Lower lobe of right lung (tissue), 2 donors: ENCODE measurements at regions not wholly inside any gene's neighbourhood (a gene's known extent, or its start where the extent isn't known, plus 50 kb on each side); places are given as distances from the start of the nearest gene placed in this dataset.

Experiments used
- ATAC-seq, 2 donors: fragments of 200-7000 bp; cut with Tn5 transposase; one replicate each; pipeline ENCODE4 v1.9.1; 2020 to 2022; ENCODE audit warnings: mild to moderate bottlenecking in 2 of 2, moderate library complexity in 2 of 2
- DNase-seq: peaks from one replicate; pipeline ENCODE4 v3.0.0-alpha.2; 2020
- H3K27ac ChIP-seq: fragments of 200-600 bp; one replicate; pipeline ENCODE4 v1.8.0; 2022
- H3K27me3 ChIP-seq: fragments of 200-600 bp; one replicate; pipeline ENCODE4 v1.8.0; 2022; ENCODE audit warnings: low read depth
- H3K36me3 ChIP-seq: fragments of 200-600 bp; one replicate; pipeline ENCODE4 v1.8.0; 2022; ENCODE audit warnings: mild to moderate bottlenecking
- H3K4me1 ChIP-seq: fragments of 200-600 bp; one replicate; pipeline ENCODE4 v1.8.0; 2022
- H3K4me3 ChIP-seq: fragments of 200-600 bp; one replicate; pipeline ENCODE4 v1.8.0; 2022; ENCODE audit warnings: mild to moderate bottlenecking
- H3K9me3 ChIP-seq: fragments of 200-600 bp; one replicate; pipeline ENCODE4 v1.8.0; 2022
- intact Hi-C: fragments of 100-400 bp; cut with DNase I; formaldehyde crosslinking; loops from one replicate; pipeline ENCODE4 v1.11.0; 2022
- TF ChIP-seq, protein P1 (sequence below): fragments of 200-600 bp; IDR thresholded peaks from one replicate; pipeline ENCODE4 v1.8.0; 2022; ENCODE audit warnings: antibody characterized with exemption, mild to moderate bottlenecking
- donor health status: DM: no; HTN: yes; CAD: no; lungs with severe emphysema.

DNA sequence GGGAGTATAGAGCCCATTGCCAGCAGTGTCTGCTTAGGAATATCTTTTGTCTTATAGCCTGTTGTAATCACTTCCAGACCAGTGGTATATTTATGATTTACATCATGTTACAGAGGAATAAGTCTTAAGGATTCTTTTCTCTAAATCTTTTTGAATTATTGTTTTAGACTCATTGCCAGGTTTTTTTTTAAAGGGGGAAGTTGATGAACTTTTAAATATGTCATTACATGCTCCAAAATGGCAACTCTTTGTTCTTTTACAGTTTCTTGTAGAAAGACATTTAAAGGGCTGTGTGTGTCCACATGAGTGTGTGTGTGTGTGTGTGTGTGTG is 59.4 kb upstream of the NFIB start:
- Histone ChIP-seq H3K4me1 (peaks cover 19% of the 10 kb centered on the region), H3K36me3 (no peaks in the 10 kb centered on the region), H3K27me3 (no peaks in the 10 kb centered on the region), H3K4me3 (no peak overlapping the region), H3K27ac (no peak overlapping the region), H3K9me3 (no peaks in the 10 kb centered on the region)
- ATAC-seq (peak in 1 of 2 donors; percentile 11), DNase-seq (no peak)
- TF ChIP-seq, protein P1, sequence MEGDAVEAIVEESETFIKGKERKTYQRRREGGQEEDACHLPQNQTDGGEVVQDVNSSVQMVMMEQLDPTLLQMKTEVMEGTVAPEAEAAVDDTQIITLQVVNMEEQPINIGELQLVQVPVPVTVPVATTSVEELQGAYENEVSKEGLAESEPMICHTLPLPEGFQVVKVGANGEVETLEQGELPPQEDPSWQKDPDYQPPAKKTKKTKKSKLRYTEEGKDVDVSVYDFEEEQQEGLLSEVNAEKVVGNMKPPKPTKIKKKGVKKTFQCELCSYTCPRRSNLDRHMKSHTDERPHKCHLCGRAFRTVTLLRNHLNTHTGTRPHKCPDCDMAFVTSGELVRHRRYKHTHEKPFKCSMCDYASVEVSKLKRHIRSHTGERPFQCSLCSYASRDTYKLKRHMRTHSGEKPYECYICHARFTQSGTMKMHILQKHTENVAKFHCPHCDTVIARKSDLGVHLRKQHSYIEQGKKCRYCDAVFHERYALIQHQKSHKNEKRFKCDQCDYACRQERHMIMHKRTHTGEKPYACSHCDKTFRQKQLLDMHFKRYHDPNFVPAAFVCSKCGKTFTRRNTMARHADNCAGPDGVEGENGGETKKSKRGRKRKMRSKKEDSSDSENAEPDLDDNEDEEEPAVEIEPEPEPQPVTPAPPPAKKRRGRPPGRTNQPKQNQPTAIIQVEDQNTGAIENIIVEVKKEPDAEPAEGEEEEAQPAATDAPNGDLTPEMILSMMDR, result no peak
- intact Hi-C loops, result no loop called here

DNA sequence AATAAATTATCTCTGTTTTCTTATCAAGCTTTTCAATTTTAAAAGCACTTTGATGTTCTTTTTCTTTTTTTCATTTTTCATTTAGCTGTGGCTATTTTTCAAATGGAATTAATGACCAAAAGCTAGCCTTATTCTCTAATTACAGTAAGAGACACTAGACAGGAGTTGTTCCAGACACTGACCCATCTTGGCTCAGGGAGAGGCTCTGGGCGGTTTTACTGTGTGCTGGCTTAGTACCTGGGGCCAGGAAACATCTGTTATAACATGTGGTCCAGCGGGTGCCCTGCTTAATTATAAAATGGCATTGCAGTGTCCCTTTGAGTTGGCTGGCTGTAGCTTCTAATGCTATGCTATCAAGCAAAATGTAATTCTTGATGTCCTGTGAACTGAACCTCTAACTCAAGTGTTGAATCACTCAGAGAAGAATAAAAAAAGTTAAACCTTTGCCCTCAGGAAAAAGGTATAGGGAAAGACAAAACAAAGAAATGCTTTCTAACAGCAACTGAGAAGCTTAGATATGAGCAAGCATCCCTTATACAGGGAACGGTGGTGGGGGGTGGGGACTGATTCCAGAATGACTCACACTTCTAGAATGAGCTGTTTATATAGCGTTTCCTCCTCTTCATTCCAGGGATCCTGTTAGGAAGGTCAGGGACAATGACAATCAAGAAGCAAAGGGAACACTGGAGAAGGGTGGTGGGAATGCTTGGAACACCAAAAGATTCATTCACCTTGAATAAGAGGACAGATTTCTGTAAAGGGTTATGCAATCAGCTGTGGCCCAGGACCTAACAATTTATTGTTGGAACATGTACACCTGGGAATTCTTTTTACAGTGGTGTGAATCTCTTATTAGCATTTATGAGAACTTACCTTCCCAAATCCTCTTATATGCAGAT is 58.7 kb upstream of the NFIB start:
- DNase-seq (no peak), ATAC-seq (peak; percentile 71 to 75)
- no peaks in the 10 kb centered on the region for H3K36me3 ChIP-seq
- H3K27me3 ChIP-seq, result no peaks in the 10 kb centered on the region
- no peak overlapping the region for H3K4me3 ChIP-seq
- no peaks in the 10 kb centered on the region for H3K9me3 ChIP-seq
- H3K27ac ChIP-seq, result no peak overlapping the region
- TF ChIP-seq, protein P1, result no peak
- H3K4me1 ChIP-seq, result peaks cover 19% of the 10 kb centered on the region
- intact Hi-C loops, result no loop called here

- no peak for DNase-seq
- intact Hi-C loops, result no loop called here
- H3K9me3 ChIP-seq, result no peaks in the 10 kb centered on the region
Observed at GRCh38 chr9:14369011-14369410, 55.1 kb upstream of the NFIB start.

DNA sequence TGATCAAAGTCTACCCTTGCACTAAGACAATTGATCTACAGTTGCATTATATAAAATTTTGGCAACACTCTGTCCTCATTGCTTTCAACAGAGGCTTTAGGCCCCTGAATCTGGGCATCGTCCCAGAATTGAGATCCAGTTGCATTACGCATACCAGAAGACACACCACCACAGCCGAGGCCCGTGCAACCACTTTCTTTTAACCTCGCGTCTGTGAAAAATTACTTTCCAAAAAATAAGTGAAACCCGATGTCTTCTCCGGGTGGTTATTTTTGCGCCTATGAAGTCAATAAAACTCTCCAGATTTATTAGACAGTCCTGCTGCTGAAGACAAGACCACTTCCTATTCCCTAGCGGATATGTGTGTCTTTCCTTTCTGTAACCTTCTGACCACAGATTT is 52.1 kb upstream of the NFIB start:
- Histone ChIP-seq H3K4me1 (no peaks in the 10 kb centered on the region), H3K36me3 (no peaks in the 10 kb centered on the region), H3K27me3 (no peaks in the 10 kb centered on the region), H3K9me3 (no peaks in the 10 kb centered on the region), H3K4me3 (no peak overlapping the region), H3K27ac (no peak overlapping the region)
- TF ChIP-seq, protein P1, result no peak
- intact Hi-C loops, result no loop called here
- DNase-seq, result no peak
- no peak for ATAC-seq

More at GRCh38 chr9:14369011-14369410, 55.1 kb upstream of the NFIB start:
- Histone ChIP-seq H3K4me1 (peaks cover 14% of the 10 kb centered on the region), H3K27ac (no peak overlapping the region), H3K27me3 (no peaks in the 10 kb centered on the region), H3K4me3 (no peak overlapping the region), H3K36me3 (no peaks in the 10 kb centered on the region)
- ATAC-seq, result no peak
- TF ChIP-seq, protein P1, result no peak

DNA sequence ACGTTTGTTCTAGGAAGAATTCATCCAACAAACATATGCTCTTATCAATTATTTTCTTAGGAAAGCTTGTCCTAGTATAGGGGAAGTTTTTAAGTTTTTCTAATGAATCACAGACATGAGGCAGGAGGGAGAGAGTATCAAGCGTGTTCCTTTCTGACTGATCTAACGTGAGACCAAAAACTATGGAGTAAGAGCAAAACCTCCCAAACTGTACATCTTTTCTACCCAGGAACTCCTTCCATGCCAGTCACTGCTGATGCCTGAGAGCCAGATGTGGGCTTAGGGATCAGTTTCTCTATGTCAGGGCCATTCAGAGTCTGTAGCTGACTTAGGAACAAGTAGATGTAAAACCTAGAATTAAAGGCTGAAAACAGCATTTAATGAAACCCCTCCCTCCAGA is 51.7 kb upstream of the NFIB start:
- ATAC-seq (no peak), DNase-seq (no peak)
- no peaks in the 10 kb centered on the region for H3K4me1 ChIP-seq
- H3K27ac ChIP-seq, result no peak overlapping the region
- no peak overlapping the region for H3K4me3 ChIP-seq
- no peaks in the 10 kb centered on the region for H3K27me3 ChIP-seq
- H3K36me3 ChIP-seq, result no peaks in the 10 kb centered on the region
- TF ChIP-seq, protein P1, result no peak
- intact Hi-C loops, result no loop called here
- H3K9me3 ChIP-seq, result no peaks in the 10 kb centered on the region
